ENCODE measurements at regions not wholly inside any gene's neighbourhood (a gene's known extent, or its start where the extent isn't known, plus 50 kb on each side); places are given as distances from the start of the nearest gene placed in this dataset.

GRCh38 chr7:36092221-36092771 lies 60.8 kb upstream of the EEPD1 start:
- no peaks in the 10 kb centered on the region for H3F3A ChIP-seq (ENCODE audit: insufficient read depth)
- no peaks in the 10 kb centered on the region for H3K9me2 ChIP-seq (replicated peaks; ENCODE audit: insufficient read depth, low read length)
- H2AFZ ChIP-seq (ENCODE audit: low read depth, low read length, severe bottlenecking) = no peak overlapping the region

GRCh38 chr7:36096460-36097095 lies 56.5 kb upstream of the EEPD1 start:
- Histone ChIP-seq H2AFZ (ENCODE audit: low read depth, low read length, severe bottlenecking) (no peak overlapping the region), H3K27ac (ENCODE audit: low read depth, low read length) (no peak overlapping the region), H3K9me3 (ENCODE audit: insufficient read depth, low read length) (peaks cover 6% of the 10 kb centered on the region; the same call in 1 of the 2 replicates), H3K27me3 (ENCODE audit: low read length) (no peaks in the 10 kb centered on the region), H3K79me2 (ENCODE audit: insufficient read depth, low read length) (no peaks in the 10 kb centered on the region), H3K9ac (ENCODE audit: low read length) (no peak overlapping the region), H4K20me1 (ENCODE audit: low read depth, low read length) (no peaks in the 10 kb centered on the region), H3F3A (ENCODE audit: insufficient read depth) (no peaks in the 10 kb centered on the region), H3K9me2 (replicated peaks; ENCODE audit: insufficient read depth, low read length) (no peaks in the 10 kb centered on the region), H3K4me3 (ENCODE audit: insufficient read depth, low read length, poor library complexity, severe bottlenecking) (no peak overlapping the region), H3K4me2 (ENCODE audit: low read depth, low read length, poor library complexity, severe bottlenecking) (no peak overlapping the region), H3K36me3 (ENCODE audit: low read length) (no peaks in the 10 kb centered on the region)
- TF ChIP-seq CTCF (IDR thresholded peaks at IDR 0.05; ENCODE audit: insufficient read depth, low read length, poor library complexity, severe bottlenecking) (no peak), EZH2phosphoT487 (conservative IDR thresholded peaks at IDR 0.05; ENCODE audit: low read length) (no peak)

More at GRCh38 chr7:36092221-36092771, 60.8 kb upstream of the EEPD1 start:
- Histone ChIP-seq H3K9me3 (ENCODE audit: insufficient read depth, low read length) (peaks cover 8% of the 10 kb centered on the region; the same call in 1 of the 2 replicates), H3K27me3 (ENCODE audit: low read length) (no peaks in the 10 kb centered on the region), H3K27ac (ENCODE audit: low read depth, low read length) (no peak overlapping the region), H3K9ac (ENCODE audit: low read length) (no peak overlapping the region), H3K79me2 (ENCODE audit: insufficient read depth, low read length) (no peaks in the 10 kb centered on the region), H3K36me3 (ENCODE audit: low read length) (no peaks in the 10 kb centered on the region), H3K4me3 (ENCODE audit: insufficient read depth, low read length, poor library complexity, severe bottlenecking) (no peak overlapping the region), H3K4me2 (ENCODE audit: low read depth, low read length, poor library complexity, severe bottlenecking) (no peak overlapping the region), H4K20me1 (ENCODE audit: low read depth, low read length) (no peaks in the 10 kb centered on the region)
- no peak for TF ChIP-seq CTCF (IDR thresholded peaks at IDR 0.05; ENCODE audit: insufficient read depth, low read length, poor library complexity, severe bottlenecking)
- no peak for TF ChIP-seq EZH2phosphoT487 (conservative IDR thresholded peaks at IDR 0.05; ENCODE audit: low read length)

GRCh38 chr7:36098096-36098495 lies 55.0 kb upstream of the EEPD1 start:
- no peaks in the 10 kb centered on the region for H4K20me1 ChIP-seq (ENCODE audit: low read depth, low read length)
- H3K27ac ChIP-seq (ENCODE audit: low read depth, low read length) = no peak overlapping the region
- peaks cover 6% of the 10 kb centered on the region; the same call in 1 of the 2 replicates for H3K9me3 ChIP-seq (ENCODE audit: insufficient read depth, low read length)
- no peak overlapping the region for H3K4me3 ChIP-seq (ENCODE audit: insufficient read depth, low read length, poor library complexity, severe bottlenecking)
- H2AFZ ChIP-seq (ENCODE audit: low read depth, low read length, severe bottlenecking) = no peak overlapping the region
- no peaks in the 10 kb centered on the region for H3K36me3 ChIP-seq (ENCODE audit: low read length)
- no peaks in the 10 kb centered on the region for H3K79me2 ChIP-seq (ENCODE audit: insufficient read depth, low read length)
- no peaks in the 10 kb centered on the region for H3K9me2 ChIP-seq (replicated peaks; ENCODE audit: insufficient read depth, low read length)
- H3F3A ChIP-seq (ENCODE audit: insufficient read depth) = no peaks in the 10 kb centered on the region
- no peak overlapping the region for H3K4me2 ChIP-seq (ENCODE audit: low read depth, low read length, poor library complexity, severe bottlenecking)
- H3K9ac ChIP-seq (ENCODE audit: low read length) = no peak overlapping the region
- TF ChIP-seq CTCF (IDR thresholded peaks at IDR 0.05; ENCODE audit: insufficient read depth, low read length, poor library complexity, severe bottlenecking) (no peak), EZH2phosphoT487 (conservative IDR thresholded peaks at IDR 0.05; ENCODE audit: low read length) (no peak)
- no peaks in the 10 kb centered on the region for H3K27me3 ChIP-seq (ENCODE audit: low read length)

Data from SU-DHL-6 (cell line).